K562 (cell line): ENCODE measurements at regions not wholly inside any gene's neighbourhood (a gene's known extent, or its start where the extent isn't known, plus 50 kb on each side); places are given as distances from the start of the nearest gene placed in this dataset.

ENCODE experiments used
- CCAR2 ChIP-seq: fragments of 200-400 bp; formaldehyde crosslinking; IDR thresholded peaks from 2 replicates; pipeline ENCODE4 v1.6.1; 2017; ENCODE audit warnings: mild to moderate bottlenecking, low read depth, low read length
- CHD4 ChIP-seq: fragments of 200-600 bp; sonication (generic); IDR thresholded peaks from 3 replicates; pipeline ENCODE4 v1.6.1; 2012; ENCODE audit warnings: low read depth, mild to moderate bottlenecking, mixed read lengths, low read length, inconsistent platforms; ENCODE audit not compliant: insufficient read depth, insufficient replicate concordance, poor library complexity, severe bottlenecking
- ESRRA ChIP-seq: fragments of 450-650 bp; IDR thresholded peaks from 2 replicates; pipeline ENCODE4 v1.6.1; 2014; ENCODE audit warnings: low read depth, mild to moderate bottlenecking, moderate library complexity, borderline replicate concordance
- EZH2 ChIP-seq: IDR thresholded peaks from 2 replicates; pipeline ENCODE4 v1.6.1; 2012; ENCODE audit warnings: low read depth, mild to moderate bottlenecking, inconsistent platforms, low read length, borderline replicate concordance
- FUS ChIP-seq: fragments of 200-400 bp; formaldehyde crosslinking; optimal IDR thresholded peaks from 2 replicates; pipeline ENCODE3; 2017; ENCODE audit warnings: low read depth, low read length
- GATAD2B ChIP-seq: fragments of 450-650 bp; IDR thresholded peaks from 2 replicates; pipeline ENCODE4 v1.6.1; 2017; ENCODE audit warnings: mild to moderate bottlenecking, borderline replicate concordance
- HDAC2 ChIP-seq: fragments of 450-650 bp; IDR thresholded peaks from 2 replicates; pipeline ENCODE4 v1.6.1; 2016; ENCODE audit warnings: mild to moderate bottlenecking
- NR3C1 ChIP-seq: sonication (generic); formaldehyde crosslinking; IDR thresholded peaks from 2 replicates; pipeline ENCODE4 v1.8.1; 2022; ENCODE audit warnings: missing genetic modification reagents
- POLR2AphosphoS5 ChIP-seq: IDR thresholded peaks from 2 replicates; pipeline ENCODE4 v1.6.1; 2011; ENCODE audit warnings: mild to moderate bottlenecking, low read depth, low read length, moderate library complexity; ENCODE audit not compliant: control insufficient read depth, insufficient read depth
- ZBTB7A ChIP-seq: IDR thresholded peaks from 2 replicates; pipeline ENCODE4 v1.6.1; 2011; ENCODE audit warnings: low read depth, mild to moderate bottlenecking, low read length, moderate library complexity, borderline replicate concordance; ENCODE audit not compliant: control insufficient read depth
- ZNF253 ChIP-seq: fragments of 250-450 bp; sonication (Bioruptor Pico); conservative IDR thresholded peaks from 2 replicates; pipeline ENCODE4 v1.6.1; 2021; ENCODE audit warnings: mild to moderate bottlenecking
- ZNF408 ChIP-seq: fragments of 250-450 bp; sonication (Bioruptor Pico); IDR thresholded peaks from 2 replicates; pipeline ENCODE4 v1.4.0; 2020; ENCODE audit warnings: low read depth, mild to moderate bottlenecking, moderate library complexity
- TF ChIP-seq, protein P1 (sequence below): sonication (generic); formaldehyde crosslinking; IDR thresholded peaks from 2 replicates; pipeline ENCODE4 v1.8.0; 2023; ENCODE audit warnings: mild to moderate bottlenecking, missing genetic modification reagents
- TF ChIP-seq, protein P2 (sequence below): sonication (generic); formaldehyde crosslinking; IDR thresholded peaks from 2 replicates; pipeline ENCODE4 v1.8.1; 2023; ENCODE audit warnings: mild to moderate bottlenecking, missing genetic modification reagents, moderate library complexity

DNA sequence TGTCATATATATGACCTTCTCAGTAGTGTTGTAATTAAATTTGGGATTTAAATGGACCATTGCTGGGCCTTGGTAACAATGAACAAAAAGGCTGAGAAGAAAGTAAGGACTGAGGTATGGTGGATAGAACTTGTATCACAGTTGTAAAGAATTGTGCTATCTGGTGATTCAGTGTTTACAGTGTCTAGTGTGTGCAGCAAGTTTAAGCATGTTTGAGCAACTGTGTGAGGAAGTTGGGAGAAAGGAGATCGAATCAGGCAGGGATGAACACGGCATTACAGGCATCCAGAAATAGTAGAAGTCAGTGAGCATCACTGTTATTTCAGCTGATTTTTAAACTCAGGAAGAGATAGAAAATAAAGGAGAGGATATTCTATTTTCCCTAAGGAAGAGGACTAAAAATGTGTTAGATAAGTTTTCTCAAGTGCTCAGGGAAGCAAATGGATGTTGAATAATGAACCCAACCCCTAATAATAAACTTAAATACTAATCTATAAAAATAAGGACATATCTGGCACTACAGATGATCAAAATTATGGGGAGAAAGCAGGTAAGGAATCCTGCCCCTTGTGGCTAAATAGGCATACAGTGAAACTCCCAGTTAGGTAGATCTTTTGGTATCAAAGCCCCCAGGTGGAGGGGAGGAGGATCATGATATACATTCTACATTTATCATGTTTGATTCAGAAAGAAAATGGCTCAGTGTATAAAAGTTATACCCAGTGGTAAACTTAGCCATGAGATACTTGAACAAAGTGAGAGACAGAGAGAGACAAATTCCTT is 361.0 kb upstream of the ANO3 start:
- no peak for TF ChIP-seq POLR2AphosphoS5
- no peak for TF ChIP-seq FUS
- TF ChIP-seq GATAD2B: no peak
- no peak for TF ChIP-seq NR3C1
- no peak for TF ChIP-seq EZH2
- TF ChIP-seq CCAR2: no peak
- no peak for TF ChIP-seq ESRRA
- TF ChIP-seq CHD4: no peak
- TF ChIP-seq ZNF253 (CRISPR knock-in tag): no peak
- TF ChIP-seq, protein P1, sequence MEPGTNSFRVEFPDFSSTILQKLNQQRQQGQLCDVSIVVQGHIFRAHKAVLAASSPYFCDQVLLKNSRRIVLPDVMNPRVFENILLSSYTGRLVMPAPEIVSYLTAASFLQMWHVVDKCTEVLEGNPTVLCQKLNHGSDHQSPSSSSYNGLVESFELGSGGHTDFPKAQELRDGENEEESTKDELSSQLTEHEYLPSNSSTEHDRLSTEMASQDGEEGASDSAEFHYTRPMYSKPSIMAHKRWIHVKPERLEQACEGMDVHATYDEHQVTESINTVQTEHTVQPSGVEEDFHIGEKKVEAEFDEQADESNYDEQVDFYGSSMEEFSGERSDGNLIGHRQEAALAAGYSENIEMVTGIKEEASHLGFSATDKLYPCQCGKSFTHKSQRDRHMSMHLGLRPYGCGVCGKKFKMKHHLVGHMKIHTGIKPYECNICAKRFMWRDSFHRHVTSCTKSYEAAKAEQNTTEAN (CRISPR knock-in tag): no peak
- TF ChIP-seq ZNF408: no peak
- TF ChIP-seq HDAC2: no peak
- no peak for TF ChIP-seq ZBTB7A
- TF ChIP-seq, protein P2, sequence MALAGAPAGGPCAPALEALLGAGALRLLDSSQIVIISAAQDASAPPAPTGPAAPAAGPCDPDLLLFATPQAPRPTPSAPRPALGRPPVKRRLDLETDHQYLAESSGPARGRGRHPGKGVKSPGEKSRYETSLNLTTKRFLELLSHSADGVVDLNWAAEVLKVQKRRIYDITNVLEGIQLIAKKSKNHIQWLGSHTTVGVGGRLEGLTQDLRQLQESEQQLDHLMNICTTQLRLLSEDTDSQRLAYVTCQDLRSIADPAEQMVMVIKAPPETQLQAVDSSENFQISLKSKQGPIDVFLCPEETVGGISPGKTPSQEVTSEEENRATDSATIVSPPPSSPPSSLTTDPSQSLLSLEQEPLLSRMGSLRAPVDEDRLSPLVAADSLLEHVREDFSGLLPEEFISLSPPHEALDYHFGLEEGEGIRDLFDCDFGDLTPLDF: no peak
